H1 (cell line): ENCODE measurements at regions not wholly inside any gene's neighbourhood (a gene's known extent, or its start where the extent isn't known, plus 50 kb on each side); places are given as distances from the start of the nearest gene placed in this dataset.

ENCODE experiments used
- CHD7 ChIP-seq: fragments of 300-600 bp; sonication (generic); IDR thresholded peaks from 2 replicates; pipeline ENCODE4 v1.7.1; 2012; ENCODE audit warnings: low read length, moderate library complexity, mild to moderate bottlenecking, inconsistent platforms; ENCODE audit not compliant: insufficient replicate concordance

DNA sequence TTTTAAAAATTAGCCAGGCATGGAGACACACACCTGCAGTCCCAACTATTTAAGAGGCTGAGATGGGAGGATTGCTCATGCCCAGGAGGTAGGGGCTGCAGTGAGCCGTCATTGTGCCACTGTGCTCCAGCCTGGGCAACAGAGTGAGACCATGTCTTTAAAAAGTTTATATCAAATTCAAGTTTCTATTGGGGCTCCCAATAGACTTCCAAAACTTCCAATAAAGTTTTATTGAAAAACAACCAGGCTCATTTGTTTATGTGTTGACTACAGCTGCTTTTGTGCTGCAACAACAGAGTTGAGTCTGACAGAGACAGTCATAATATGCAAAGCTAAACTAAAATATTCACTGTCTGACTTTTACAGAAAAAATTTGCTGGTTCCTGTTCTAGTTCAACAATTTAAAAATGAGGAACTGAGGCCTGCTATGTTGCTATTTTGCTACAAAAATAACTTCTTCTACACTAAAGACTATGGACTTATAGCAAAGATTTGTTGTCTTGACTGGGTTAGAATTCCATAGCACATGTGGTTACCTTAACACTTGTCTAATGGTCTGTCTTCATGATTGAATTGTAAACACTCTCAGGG, 63.3 kb upstream of the RELL1 start (continued):
- no peak for TF ChIP-seq CHD7
